Stimulated activated CD4-positive, alpha-beta T cell treated with anti-CD3 and anti-CD28 coated beads, Interleukin-15, amount 100 ng/mL, for 24 hours (primary cell): ENCODE measurements at regions not wholly inside any gene's neighbourhood (a gene's known extent, or its start where the extent isn't known, plus 50 kb on each side); places are given as distances from the start of the nearest gene placed in this dataset.
A peak's percentile ranks its signal among the peaks of the same experiment; 100 is the strongest.
"Not testable (repeated sequence)": the region's sequence is repeated elsewhere in the genome, so short reads cannot be mapped to it uniquely, and the experiment has no call there.

Source experiments
- DNase-seq: peaks from one replicate; pipeline ENCODE4 v3.0.0-alpha.2; 2020

- not testable (repeated sequence) for DNase-seq
These were observed 101.7 kb upstream of the NIPA1 start for GRCh38 chr15:22684786-22685185.

GRCh38 chr15:22699881-22700280, 86.6 kb upstream of the NIPA1 start:
- DNase-seq = not testable (repeated sequence)

GRCh38 chr15:22710831-22711341, 75.6 kb upstream of the NIPA1 start:
- DNase-seq = not testable (repeated sequence)

- DNase-seq = not testable (repeated sequence)
These were observed 72.5 kb upstream of the NIPA1 start for GRCh38 chr15:22713933-22714332.

GRCh38 chr15:22714358-22715132, 71.9 kb upstream of the NIPA1 start:
- peak; percentile 12 for DNase-seq

- not testable (repeated sequence) for DNase-seq
These were observed 71.2 kb upstream of the NIPA1 start for GRCh38 chr15:22715133-22715845.

- DNase-seq = not testable (repeated sequence)
These were observed 66.5 kb upstream of the NIPA1 start for GRCh38 chr15:22719980-22720379.

GRCh38 chr15:22726104-22726503, 60.3 kb upstream of the NIPA1 start:
- DNase-seq = not testable (repeated sequence)

- DNase-seq = not testable (repeated sequence)
These were observed 51.4 kb upstream of the NIPA1 start for GRCh38 chr15:22735067-22735466.

GRCh38 chr15:22735781-22736180, 50.7 kb upstream of the NIPA1 start:
- no peak for DNase-seq

GRCh38 chr15:22736200-22736599, 50.2 kb upstream of the NIPA1 start:
- DNase-seq = not testable (repeated sequence)
